Activated CD4-positive, alpha-beta T cell treated with anti-CD3 and anti-CD28 coated beads, Interleukin-2, amount 10 ng/mL, durations not matched to agents 24 days and 14 days (primary cell): ENCODE measurements at regions not wholly inside any gene's neighbourhood (a gene's known extent, or its start where the extent isn't known, plus 50 kb on each side); places are given as distances from the start of the nearest gene placed in this dataset.

Experiments
- DNase-seq: peaks from one replicate; pipeline ENCODE4 v3.0.0; 2022
- H3K27ac Mint-ChIP-seq: one replicate; pipeline ENCODE4 v1.8.0; 2022; ENCODE audit warnings: mild to moderate bottlenecking, mixed read lengths
- H3K27me3 Mint-ChIP-seq: one replicate; pipeline ENCODE4 v1.8.0; 2022; ENCODE audit warnings: mixed read lengths
- H3K36me3 Mint-ChIP-seq: one replicate; pipeline ENCODE4 v1.8.0; 2022; ENCODE audit warnings: low read depth, mild to moderate bottlenecking, mixed read lengths
- H3K4me1 Mint-ChIP-seq: one replicate; pipeline ENCODE4 v1.8.0; 2021; ENCODE audit warnings: mixed read lengths
- H3K4me3 Mint-ChIP-seq: one replicate; pipeline ENCODE4 v1.8.0; 2022; ENCODE audit warnings: mild to moderate bottlenecking, moderate library complexity, mixed read lengths
- H3K9me3 Mint-ChIP-seq: one replicate; pipeline ENCODE4 v1.8.0; 2021; ENCODE audit warnings: mixed read lengths
- intact Hi-C: fragments of 100-400 bp; cut with micrococcal nuclease; formaldehyde crosslinking; loops from one replicate; pipeline ENCODE4 v1.15.1; 2023

DNA sequence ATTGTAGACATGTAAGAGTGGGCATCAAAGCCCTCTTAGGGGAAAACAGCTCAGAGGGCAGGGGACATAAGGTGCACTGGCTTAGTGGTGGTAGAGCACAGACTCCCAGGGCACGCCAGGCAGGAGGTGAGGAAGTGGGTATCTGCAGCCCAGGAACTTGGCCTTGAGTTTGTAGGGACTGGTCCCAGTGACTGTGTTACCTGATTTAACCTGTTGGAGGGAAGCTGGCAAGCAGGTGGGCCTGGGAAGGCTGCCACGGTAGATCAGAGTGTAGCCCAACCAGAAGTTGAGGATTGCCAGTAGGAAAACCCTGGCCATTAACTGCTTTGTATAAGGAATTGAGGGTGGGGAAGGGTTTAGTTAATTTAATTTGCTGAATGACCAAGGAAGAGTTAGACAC lies 417.5 kb upstream of the C2CD4B start:
- no peaks in the 10 kb centered on the region for H3K36me3 Mint-ChIP-seq
- H3K27ac Mint-ChIP-seq = no peak overlapping the region
- peaks cover 5% of the 10 kb centered on the region for H3K27me3 Mint-ChIP-seq
- H3K9me3 Mint-ChIP-seq = no peaks in the 10 kb centered on the region
- H3K4me3 Mint-ChIP-seq = no peak overlapping the region
- DNase-seq = no peak
- no peaks in the 10 kb centered on the region for H3K4me1 Mint-ChIP-seq
- intact Hi-C loops = no loop called here

DNA sequence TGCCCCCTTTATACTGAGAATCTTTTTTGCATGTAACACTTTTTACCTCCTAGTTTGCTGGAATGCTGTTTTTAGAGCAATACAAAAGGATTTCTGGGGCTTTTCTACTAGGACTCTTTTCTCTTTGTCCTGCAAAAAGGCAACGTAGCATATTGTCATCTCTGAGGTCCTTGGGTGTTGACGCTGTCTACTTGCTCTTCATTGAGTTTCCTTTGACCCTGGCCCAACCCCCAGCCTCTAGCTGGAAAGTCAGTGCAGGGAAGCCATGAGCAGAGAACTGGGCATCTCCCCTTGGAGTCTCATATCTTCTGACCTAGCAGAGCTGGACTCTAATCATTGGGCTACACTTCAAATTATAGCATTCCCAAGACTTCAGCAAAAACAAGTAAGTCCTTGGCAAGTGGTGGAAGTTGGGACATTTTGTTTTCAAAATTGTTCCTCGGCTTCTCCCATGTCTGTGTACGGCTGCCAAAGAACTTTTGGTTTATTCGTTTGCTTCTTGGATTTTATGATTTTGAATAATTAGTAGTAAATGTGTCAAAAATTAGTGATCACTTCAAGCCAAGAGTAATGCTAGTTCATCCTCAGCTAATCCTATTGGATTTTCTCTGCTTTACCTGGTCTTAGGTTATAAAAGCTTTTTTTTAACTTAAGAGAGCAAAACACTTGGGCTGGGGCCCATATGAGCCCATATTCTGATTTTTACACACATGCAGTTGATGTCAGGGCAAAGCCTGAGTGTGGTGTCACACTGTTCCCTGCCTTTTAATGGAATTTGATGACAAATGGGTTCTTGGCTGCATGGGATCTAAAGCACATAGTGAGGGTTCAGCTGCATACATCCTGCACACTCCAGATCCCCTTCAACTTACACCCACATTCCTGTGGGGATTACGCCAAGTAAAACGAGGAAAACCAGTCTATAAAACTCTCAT lies 419.5 kb upstream of the C2CD4B start:
- H3K27ac Mint-ChIP-seq = no peak overlapping the region
- H3K4me1 Mint-ChIP-seq = no peaks in the 10 kb centered on the region
- H3K4me3 Mint-ChIP-seq = no peak overlapping the region

DNA sequence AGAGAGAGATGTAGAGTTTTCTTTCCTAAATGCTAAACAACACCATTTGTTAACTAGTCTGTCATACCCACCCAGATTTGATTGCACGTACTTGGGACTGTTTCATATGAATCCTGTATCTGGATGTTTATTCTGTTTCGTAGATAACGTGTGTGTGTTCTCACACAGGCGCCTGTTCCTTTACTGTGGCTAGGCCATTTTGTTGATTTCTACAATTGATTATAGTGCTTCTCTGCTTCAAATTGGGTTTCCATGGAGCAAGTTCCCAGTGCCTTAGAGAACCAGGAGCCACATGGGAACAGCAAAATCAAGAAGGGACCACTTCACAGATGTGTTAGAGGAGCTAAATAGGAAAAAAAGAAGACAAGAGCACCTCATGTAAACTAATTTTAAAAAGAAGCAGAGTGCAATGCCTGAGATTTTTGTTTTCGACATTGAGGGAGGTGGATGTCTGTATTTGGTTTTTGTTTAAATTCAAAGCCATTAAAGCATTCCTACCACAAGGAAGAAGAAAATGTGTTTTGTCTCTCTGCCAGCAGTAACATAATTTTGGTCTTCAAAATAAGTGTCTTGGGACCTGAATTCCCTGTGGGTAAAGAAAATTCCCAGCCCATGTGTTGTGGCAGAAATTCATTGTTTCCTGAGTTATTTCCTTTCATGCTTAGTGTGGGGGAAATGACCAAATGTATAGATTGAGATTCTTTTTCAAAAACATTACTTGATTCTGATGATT lies 424.0 kb upstream of the C2CD4B start:
- no peak overlapping the region for H3K27ac Mint-ChIP-seq
- H3K4me3 Mint-ChIP-seq = no peak overlapping the region
- H3K4me1 Mint-ChIP-seq = no peaks in the 10 kb centered on the region
- no peaks in the 10 kb centered on the region for H3K36me3 Mint-ChIP-seq
- H3K27me3 Mint-ChIP-seq = peaks cover 10% of the 10 kb centered on the region
- no peaks in the 10 kb centered on the region for H3K9me3 Mint-ChIP-seq
- intact Hi-C loops = no loop called here
- DNase-seq = no peak

More for the DNA sequence above, 419.5 kb upstream of the C2CD4B start:
- Mint-ChIP-seq H3K27me3 (peaks cover 7% of the 10 kb centered on the region), H3K9me3 (no peaks in the 10 kb centered on the region), H3K36me3 (no peaks in the 10 kb centered on the region)
- intact Hi-C loops = no loop called here
- no peak for DNase-seq

DNA sequence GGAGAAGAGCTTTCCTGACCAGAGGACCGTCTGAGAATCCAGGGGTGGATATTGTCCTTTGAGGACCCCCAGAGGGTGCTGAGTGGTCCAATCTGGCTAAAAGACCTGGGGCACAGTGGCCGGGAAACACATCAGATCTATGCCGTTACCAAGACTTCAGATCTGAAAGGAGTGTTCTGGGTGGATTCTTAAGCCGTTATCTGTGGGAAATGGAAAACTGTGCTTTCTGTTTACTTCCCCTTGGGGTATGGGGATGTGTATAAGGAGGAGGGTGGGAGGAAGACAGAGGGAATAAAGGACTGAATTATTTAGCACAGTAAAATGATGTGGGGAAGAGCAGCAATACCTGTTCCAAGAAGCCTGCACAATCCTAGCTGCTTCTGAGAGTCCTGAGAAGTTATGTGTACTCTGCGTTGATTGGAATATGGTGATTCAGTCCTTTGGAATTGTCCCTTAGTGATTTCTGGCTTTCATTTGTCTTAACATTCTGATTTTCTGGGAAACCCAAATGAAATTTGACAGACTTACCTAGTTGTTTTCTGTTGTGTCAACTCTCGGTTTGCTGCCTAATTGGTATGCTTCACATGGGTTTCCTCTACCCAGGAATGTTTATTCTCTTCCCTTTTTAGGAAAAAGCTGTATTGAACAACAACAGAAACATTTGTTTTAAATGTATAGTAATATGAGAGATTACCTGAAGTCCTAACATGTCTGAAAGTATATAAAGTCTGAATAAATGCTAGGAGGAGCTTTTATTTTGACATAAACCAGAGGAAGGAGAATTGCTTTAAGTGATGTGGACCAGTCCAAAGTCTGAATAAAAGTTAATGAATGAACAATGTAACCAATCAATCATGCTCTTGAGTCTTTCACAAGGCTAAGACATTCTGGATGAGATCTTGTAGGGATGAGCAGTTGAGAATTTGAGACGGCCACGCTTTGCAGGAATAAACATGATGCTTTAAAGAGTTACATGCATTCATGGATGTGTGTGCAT lies 427.1 kb upstream of the C2CD4B start:
- Mint-ChIP-seq H3K27ac (no peak overlapping the region), H3K27me3 (peaks cover 11% of the 10 kb centered on the region), H3K4me1 (no peaks in the 10 kb centered on the region), H3K36me3 (no peaks in the 10 kb centered on the region), H3K4me3 (no peak overlapping the region), H3K9me3 (no peaks in the 10 kb centered on the region)
- DNase-seq = no peak
- intact Hi-C loops = no loop called here

DNA sequence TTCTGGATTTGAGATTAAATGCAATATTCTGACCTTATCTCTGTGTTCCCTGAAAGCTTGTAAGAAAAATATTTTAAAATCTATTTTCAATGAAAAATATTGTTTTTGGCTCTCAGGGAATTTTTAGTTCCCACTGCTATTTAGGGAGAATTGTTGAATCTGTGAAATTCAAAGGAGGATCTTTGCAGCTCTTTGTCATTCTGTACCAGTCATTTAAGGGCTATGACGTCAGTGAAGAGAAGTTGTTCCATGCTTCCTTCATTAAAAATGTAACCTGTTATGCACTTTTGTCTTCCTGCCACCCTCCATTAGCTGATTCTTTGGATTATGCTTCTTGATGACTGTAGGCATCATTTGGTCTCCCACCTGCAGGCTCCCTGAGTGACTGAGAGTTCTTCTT lies 427.8 kb upstream of the C2CD4B start:
- Mint-ChIP-seq H3K27me3 (peaks cover 11% of the 10 kb centered on the region), H3K36me3 (no peaks in the 10 kb centered on the region), H3K4me3 (no peak overlapping the region), H3K4me1 (no peaks in the 10 kb centered on the region), H3K9me3 (no peaks in the 10 kb centered on the region), H3K27ac (no peak overlapping the region)
- intact Hi-C loops = no loop called here
- DNase-seq = no peak

DNA sequence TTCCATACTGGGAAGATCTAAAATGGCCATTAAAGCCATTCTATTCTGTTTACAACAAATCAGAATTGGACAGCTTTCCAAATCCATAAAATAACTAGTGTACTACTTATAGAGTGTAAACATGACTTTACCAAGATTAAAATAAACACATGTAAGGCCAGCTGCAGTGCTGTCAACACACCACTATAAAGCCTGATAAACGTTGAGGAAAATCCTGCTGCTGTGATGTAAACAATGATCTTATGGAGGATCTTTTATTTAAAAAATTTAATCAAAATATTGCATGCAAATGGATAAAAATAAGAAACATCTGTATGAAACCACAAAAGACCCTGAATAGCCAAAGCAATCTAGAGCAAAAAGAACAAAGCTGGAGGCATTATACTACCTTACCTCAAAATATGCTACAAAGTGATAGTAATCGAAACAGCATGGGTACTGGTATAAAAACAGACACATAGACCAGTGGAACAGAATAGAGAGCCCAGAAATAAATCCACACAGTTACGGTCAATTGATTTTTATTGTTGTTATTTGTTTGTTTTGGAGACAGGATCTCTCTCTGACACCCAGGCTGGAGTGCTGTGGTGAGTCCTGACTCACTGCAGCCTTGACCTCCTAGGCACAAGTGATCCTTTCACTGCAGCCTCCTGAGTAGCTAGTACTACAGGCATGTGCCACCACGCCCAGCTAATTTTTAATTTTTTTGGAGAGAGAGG lies 428.8 kb upstream of the C2CD4B start:
- Mint-ChIP-seq H3K27ac (no peak overlapping the region), H3K27me3 (peaks cover 12% of the 10 kb centered on the region), H3K4me1 (no peaks in the 10 kb centered on the region), H3K9me3 (no peaks in the 10 kb centered on the region), H3K36me3 (no peaks in the 10 kb centered on the region), H3K4me3 (no peak overlapping the region)
- intact Hi-C loops = no loop called here
- no peak for DNase-seq

DNA sequence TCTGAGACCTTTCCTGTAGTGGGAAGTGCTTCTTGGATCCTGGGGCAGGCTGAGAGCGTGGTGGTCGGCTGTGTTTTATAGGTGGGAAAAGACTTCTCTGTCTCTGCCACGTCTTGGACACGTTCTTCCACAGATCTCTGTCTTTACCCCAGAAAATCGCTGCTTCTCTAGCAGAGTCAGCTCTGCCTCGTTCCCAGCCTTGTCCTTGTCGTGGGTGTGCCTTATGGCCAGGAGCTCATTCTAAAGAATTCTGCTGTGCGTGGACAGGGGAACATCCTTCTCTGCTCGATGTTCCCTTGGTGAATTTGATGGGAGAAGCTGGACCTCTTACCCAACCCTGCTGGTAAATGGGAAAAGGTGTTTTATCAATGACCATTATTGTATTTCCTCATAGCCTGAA lies 433.1 kb upstream of the C2CD4B start:
- DNase-seq = no peak
- Mint-ChIP-seq H3K4me1 (no peaks in the 10 kb centered on the region), H3K27ac (no peak overlapping the region), H3K9me3 (no peaks in the 10 kb centered on the region), H3K27me3 (peaks cover 11% of the 10 kb centered on the region), H3K4me3 (no peak overlapping the region), H3K36me3 (no peaks in the 10 kb centered on the region)
- intact Hi-C loops = no loop called here

DNA sequence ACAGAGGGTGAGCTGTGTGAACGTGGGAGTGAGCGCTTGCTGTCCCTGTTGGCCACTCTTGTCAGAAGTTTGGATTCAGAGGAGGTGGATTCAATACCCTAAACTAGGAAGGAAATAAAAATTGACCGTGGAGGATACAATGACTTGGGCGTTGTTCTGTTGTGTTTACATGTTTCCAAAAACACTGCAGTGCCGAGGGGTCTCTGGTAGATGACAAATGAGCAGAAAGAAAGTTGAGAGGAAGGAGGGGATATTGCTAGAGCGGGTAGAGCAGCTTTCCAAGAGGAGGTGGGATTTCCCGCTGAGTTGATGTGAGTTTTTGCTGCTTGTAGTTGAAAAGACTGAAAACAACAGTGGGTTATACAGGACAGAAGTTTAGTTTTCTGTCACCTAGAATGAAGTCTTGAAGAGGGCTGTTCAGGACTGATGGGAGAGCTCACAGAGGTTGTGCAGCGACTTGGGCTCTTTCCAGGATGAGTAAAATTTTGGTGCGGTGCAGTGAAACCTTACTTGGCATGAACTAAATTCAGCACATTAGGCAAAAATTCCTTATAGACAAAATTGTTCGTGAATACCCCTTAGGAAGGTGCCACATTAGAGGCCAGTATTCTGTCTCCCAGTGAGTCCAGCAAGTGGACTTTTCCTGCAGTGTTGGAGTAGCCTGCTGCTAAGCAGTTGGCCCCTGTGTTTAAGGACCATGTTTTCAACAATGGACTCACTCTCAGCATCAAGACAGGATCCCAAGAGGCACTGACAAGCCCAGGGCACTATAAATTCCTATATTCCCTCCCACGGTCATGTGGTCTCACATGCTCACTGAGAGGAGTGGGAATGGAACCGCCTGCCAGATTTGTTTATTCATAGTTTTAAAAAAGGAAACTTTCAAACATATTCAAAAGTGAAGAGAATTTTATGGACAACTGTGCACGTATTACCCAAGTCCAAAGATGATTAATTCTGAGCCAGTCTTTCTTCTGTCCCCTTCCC lies 435.0 kb upstream of the C2CD4B start:
- H3K36me3 Mint-ChIP-seq = no peaks in the 10 kb centered on the region
- no peaks in the 10 kb centered on the region for H3K4me1 Mint-ChIP-seq
- H3K27ac Mint-ChIP-seq = no peak overlapping the region
- no peak for DNase-seq
- no peaks in the 10 kb centered on the region for H3K9me3 Mint-ChIP-seq
- peaks cover 11% of the 10 kb centered on the region for H3K27me3 Mint-ChIP-seq
- no peak overlapping the region for H3K4me3 Mint-ChIP-seq
- intact Hi-C loops = no loop called here

DNA sequence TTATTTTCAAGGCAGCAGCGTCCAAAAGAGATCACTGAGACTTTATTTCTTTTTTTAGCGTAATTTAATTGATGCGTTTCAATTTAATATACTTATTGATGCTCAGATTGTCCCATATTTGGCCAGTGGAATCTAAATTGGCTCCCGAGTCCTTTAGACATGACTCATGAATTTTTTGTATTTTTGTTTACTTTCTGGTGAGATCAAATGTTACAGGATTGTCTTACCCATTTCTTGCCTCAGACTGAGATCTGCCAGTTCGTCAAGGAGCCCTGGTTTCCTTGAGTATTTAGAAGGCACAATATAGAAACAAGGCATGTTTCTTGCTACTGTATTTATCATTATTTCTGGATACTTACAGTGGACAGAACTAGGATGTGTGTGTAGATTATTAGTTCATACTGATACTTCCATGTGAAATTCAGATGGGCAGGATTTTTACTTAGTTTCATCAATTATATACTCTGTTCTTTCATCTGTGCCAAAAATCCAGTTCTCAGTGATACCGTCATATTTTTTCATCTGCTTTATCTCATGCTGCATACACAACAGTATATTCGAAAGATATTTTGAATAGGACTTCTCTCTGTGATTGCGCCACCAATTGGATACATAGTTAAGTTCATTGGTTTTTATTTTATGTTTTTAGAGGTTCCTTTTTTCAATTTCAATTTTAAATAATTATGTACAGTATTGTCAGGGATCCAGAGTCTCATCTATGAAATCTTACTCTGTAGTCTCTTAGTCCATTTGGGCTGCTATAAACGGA lies 436.9 kb upstream of the C2CD4B start:
- DNase-seq = no peak
- H3K27me3 Mint-ChIP-seq = peaks cover 9% of the 10 kb centered on the region
- H3K36me3 Mint-ChIP-seq = no peaks in the 10 kb centered on the region
- intact Hi-C loops = no loop called here
- no peak overlapping the region for H3K27ac Mint-ChIP-seq
- no peaks in the 10 kb centered on the region for H3K9me3 Mint-ChIP-seq
- no peaks in the 10 kb centered on the region for H3K4me1 Mint-ChIP-seq
- no peak overlapping the region for H3K4me3 Mint-ChIP-seq

DNA sequence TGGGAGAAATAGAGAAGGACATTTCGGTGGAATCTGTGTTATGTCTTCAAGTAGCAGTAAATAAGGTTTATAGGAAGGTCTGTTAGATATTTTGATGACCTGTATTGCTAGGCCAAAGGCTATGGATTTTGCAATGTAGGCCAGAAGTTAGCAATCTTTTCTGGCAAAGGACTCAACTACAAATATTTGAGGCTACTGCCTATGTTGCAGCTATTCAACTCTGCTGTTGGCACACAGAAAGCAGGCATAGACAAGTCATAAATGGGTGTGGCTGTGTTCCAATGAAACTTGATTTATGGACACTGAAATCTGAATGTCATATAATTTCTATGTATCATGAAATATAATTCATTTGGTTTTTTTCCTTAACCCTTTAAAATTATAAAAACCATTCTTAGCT lies 438.7 kb upstream of the C2CD4B start:
- intact Hi-C loops = no loop called here
- no peak for DNase-seq
- Mint-ChIP-seq H3K4me1 (no peaks in the 10 kb centered on the region), H3K36me3 (no peaks in the 10 kb centered on the region), H3K27ac (no peak overlapping the region), H3K27me3 (peaks cover 6% of the 10 kb centered on the region), H3K4me3 (no peak overlapping the region), H3K9me3 (no peaks in the 10 kb centered on the region)

DNA sequence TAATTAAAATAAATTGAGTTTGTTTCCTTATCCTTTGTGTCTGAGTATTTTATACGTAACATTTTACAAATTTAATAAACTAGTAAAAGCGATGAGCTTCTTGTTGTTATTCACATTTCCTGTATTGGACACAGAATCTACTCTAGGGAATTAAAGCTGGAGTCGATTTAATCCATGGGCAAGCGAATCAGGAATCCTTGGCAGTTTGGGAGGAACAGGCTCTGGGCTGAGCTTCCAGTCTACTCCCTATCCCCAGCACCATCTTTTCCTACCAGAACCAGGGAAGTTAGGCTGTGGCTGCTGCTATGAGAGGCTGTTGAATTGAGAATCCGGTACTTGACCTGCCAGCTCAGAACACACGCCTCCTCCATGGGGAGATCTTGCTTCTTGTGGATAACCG lies 437.3 kb upstream of the TPM1 start:
- DNase-seq = no peak
- no peak overlapping the region for H3K4me3 Mint-ChIP-seq
- H3K27me3 Mint-ChIP-seq = peaks cover 2% of the 10 kb centered on the region
- H3K4me1 Mint-ChIP-seq = no peaks in the 10 kb centered on the region
- no peaks in the 10 kb centered on the region for H3K9me3 Mint-ChIP-seq
- intact Hi-C loops = no loop called here
- no peak overlapping the region for H3K27ac Mint-ChIP-seq
- H3K36me3 Mint-ChIP-seq = no peaks in the 10 kb centered on the region
